ENCODE measurements at regions not wholly inside any gene's neighbourhood (a gene's known extent, or its start where the extent isn't known, plus 50 kb on each side); places are given as distances from the start of the nearest gene placed in this dataset.

DNA sequence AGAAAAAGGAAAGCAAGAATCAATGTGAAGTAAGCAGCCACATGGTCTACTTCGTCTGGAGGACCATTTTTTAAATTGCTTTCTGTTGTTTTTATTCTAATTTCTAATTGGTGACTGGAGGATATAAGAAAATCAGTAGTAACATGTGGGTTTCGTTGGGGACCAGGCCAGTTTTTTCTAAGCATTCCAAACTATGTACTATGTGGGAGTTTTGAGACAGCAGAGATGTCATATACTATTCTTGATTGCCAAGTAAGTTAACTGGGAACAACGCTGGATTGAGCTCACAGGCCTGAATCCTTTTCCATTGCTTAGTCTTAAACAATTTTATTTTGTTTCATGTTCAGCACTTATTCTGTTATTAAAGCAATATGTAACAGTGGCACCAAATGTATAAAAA, 225.7 kb downstream of the TMEM167A start:
- DNase-seq (ENCODE audit: low spot score) (no peak), FAIRE-seq (no peak)

DNA sequence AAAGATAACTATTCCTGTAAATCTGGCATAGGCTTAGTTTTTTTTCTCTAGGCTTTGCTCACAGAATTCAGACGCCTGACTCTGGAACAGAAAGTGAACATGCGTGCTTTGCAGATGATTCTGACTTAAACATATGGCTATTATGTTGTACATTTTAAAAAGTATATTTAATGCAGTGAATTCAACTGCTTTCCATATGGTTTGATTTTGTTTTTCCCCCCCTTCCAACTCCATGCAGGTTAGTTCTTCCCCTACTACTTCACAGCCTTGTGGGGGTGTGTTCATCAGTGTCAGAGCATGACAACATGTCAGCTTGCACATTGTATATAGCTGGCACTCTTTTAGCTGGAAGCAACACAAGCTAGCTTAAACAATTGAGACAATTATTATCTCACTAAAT, 226.8 kb downstream of the TMEM167A start:
- DNase-seq (ENCODE audit: low spot score) = no peak
- no peak for FAIRE-seq

DNA sequence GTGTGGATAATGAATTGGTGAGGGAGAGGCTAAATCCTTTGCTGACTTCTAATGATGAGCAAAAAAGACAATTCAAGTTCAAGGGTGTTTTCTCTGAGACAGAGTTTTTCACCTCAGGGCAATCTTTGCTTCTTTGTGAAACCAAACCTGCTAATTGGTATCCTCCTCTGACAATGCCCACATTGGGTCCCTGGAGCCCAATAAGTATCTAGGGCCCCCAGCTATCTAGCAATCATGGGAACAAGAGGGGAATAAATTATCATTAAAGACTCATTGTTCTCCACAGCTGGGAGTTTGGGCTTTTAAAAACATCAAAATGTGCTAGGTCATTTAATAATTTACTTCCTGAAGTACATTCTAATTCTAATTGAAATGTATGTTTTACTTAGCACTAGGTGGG, 227.3 kb downstream of the TMEM167A start:
- DNase-seq (ENCODE audit: low spot score) (no peak), FAIRE-seq (no peak)

DNA sequence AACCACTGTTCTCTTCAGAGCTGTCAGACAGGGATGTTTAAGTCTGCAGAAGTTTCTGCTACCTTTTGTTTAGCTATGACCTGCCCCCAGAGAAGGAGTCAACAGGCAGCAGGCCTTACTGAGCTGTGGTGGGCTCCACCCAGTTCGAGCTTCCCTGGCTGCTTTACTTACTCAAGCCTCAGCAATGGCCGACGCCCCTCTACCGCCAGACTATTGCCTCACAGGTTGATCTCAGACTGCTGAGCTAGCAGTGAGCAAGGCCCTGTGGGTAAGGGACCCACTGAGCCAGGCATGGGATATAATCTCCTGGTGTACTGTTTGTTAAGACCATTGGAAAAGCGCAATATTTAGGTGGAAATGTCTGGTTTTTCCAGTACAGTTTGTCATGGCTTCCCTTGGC, 229.6 kb downstream of the TMEM167A start:
- no peak for FAIRE-seq
- no peak for DNase-seq (ENCODE audit: low spot score)

DNA sequence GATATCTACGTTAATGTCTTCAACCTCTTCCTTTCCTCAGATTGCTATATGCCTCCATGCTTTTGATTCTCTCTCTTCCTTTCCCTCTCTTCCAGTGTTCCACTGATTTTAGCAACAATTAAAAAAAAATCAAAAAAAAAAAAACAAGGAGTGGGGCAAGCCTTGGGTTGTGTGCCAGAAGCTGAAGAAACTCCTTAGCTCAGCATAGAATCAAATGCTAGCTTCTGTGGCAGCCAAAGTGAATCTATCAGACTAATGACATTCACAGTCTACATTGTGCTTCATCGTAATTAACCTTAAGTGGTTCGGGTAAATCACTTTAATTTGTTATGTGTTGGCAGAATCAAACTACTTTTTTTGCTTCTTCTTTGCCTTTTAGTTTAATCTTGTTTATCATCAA, 237.3 kb downstream of the TMEM167A start:
- FAIRE-seq (no peak), DNase-seq (ENCODE audit: low spot score) (no peak)

DNA sequence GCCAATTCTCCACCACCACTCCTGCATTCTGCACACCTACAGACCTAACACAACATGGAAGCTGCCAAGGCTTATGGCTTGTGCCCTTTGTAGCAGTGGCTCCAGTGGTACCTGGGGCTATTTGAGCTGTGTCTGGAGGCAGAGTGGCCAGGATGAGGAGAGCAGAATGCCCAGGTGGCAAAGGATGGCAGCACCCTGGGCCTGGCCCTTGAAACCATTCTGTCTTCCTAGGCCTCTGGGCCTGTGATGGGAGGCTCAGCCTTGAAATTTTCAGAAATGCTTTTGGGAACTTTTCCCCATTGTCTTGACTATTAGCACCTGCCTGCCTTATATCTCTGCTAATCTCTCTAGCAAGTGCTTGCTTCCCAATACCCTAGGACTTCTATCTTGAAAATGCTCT, 241.7 kb downstream of the TMEM167A start:
- DNase-seq (ENCODE audit: low spot score) = no peak
- no peak for FAIRE-seq

DNA sequence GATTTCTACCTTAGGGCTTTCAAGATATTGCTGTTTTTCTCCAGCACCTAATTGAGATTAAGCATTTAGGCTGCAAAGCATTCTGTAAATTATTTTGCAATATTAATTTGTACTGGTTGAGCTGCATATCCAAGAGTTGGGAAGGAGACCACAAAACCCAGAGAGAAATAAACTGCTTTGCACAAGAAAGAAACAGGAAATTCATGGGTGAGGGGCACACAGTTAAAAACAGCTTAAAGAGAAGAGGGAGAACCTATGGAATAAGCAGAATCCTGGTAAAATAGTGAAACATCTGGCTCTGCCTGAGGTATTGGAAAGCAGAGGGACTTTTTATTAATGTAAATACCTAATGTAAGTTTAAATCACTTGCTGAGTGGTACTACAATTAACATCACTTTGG, 243.0 kb downstream of the TMEM167A start:
- FAIRE-seq (no peak), DNase-seq (ENCODE audit: low spot score) (no peak)

DNA sequence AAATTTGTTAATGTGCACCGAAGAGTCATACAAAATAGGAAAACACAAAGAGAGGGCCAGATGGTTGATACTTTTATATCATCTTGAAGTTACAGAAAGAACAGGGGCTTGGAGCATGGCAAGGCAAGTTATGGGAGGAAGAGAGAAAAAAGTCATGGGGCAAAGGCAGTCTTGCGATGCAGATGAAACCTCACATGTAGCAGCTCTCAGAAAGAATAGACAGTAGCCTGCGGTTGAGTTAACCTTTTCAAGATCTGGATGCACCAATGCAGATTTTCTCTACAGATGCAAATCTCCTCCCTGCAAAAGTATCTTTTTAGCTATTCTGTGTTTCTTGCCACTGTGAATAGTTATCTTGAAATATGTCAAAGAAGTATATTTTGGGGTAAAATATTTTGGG, 243.9 kb downstream of the TMEM167A start:
- no peak for FAIRE-seq

DNA sequence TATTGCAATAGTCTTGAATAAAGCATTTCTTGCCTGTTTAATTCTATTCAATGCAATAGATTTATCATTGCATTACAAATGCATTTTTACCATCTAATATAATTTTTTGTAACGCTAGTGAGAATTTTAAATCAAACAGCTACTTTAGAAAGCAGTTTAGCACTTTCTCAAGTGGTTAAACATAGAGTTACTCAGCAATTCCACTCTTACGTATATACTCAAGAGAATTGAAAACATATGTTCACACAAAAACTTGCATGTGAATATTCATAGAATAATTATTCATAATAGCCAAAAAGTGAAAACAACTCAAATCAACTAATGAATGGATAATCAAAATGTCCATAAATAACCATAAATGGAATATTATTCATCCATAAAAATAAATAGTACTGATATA, 244.7 kb downstream of the TMEM167A start:
- DNase-seq (ENCODE audit: low spot score) = no peak
- no peak for FAIRE-seq

More for the DNA sequence above, 243.9 kb downstream of the TMEM167A start:
- DNase-seq (ENCODE audit: low spot score) = no peak

DNA sequence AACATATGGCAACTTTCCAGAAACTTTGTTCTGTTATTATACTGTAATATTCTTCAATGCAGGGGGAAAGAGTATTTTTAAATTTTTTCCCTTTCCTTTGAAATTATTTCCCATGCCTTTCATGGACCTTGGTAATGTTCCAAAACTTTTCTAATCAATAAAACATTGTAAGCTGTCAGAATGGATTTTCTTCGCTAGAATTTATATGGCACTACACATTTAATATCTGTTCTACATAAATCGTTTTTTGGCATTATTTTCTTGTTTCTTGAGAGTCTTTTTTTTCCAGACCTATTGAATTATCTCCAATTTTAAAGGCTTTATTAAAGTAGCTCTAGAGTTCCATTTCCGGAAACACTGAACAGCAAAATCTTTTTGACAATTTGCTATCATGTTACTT, 249.0 kb downstream of the TMEM167A start:
- FAIRE-seq = no peak

DNA sequence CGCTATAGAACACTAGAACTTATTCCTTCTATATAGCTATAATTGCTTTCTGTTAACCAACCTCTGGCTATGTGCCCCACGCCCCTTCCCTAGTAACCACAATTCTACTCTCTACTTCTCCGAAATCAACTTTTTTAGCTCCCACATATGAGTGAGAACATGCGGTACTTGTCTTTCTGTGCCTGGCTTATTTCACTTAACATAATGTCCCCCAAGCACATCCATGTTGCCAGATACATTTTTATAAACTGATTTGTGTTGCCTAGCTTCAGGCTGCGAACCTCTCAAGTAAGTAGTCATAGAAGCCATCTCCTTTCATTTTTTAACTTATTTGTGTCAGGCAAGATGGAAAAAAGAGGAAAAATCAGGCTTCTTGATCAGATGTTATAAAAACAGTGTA, 249.5 kb downstream of the TMEM167A start:
- DNase-seq (ENCODE audit: low spot score) (no peak), FAIRE-seq (no peak)

More for the DNA sequence above, 249.0 kb downstream of the TMEM167A start:
- DNase-seq (ENCODE audit: low spot score) = no peak

DNA sequence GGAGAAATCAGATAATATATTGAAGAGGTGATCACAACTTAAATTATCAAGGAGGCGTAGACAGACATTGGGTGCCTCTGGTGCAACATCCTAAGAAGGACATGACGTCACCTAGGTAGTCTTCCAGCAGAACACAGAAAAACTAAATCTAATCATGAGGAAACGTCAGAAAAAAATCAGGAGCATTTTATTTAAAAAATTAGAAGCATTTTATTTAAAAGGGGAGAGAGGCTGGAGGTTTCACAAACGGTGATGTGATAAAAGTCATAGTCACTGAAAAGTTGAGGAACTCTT, 254.6 kb downstream of the TMEM167A start:
- DNase-seq (ENCODE audit: low spot score) (no peak), FAIRE-seq (no peak)

DNA sequence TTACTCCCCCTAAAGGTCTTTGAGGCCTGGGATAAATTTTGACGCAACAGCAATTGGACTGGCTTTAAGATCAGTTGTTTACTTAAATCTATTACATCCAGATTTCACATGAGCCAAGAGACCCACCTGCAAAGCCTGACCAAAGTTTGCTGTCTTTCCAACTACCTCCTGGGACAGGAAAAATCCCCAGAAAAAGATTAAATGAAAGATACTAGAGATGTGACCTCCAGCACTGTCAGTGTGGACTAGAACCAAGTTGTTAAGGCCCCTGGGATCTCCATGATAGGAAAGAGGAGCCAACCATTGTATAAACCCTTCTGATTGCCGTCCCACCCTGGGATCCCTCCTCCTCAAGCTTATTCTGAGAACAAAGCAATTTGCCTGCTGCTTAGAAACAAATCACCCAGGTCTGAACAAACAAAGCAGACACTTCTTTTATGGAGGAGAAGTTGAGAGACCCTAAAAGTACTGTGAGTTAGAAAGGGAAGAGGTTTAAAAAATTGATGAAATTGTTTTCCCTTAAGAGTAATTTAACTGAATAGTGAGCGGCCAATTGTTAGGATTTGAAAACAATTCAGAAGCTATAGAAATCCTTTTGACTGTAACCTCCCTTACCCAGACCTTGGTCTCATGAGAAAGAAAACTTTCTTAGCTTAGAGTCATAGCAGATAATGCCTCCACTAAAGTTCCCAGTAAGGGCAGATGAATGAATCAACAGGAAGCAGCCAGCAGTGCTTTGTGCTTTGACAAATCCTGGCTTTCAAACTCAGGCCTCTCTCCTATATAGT, 255.2 kb downstream of the TMEM167A start:
- DNase-seq (ENCODE audit: low spot score) (no peak), FAIRE-seq (no peak)

DNA sequence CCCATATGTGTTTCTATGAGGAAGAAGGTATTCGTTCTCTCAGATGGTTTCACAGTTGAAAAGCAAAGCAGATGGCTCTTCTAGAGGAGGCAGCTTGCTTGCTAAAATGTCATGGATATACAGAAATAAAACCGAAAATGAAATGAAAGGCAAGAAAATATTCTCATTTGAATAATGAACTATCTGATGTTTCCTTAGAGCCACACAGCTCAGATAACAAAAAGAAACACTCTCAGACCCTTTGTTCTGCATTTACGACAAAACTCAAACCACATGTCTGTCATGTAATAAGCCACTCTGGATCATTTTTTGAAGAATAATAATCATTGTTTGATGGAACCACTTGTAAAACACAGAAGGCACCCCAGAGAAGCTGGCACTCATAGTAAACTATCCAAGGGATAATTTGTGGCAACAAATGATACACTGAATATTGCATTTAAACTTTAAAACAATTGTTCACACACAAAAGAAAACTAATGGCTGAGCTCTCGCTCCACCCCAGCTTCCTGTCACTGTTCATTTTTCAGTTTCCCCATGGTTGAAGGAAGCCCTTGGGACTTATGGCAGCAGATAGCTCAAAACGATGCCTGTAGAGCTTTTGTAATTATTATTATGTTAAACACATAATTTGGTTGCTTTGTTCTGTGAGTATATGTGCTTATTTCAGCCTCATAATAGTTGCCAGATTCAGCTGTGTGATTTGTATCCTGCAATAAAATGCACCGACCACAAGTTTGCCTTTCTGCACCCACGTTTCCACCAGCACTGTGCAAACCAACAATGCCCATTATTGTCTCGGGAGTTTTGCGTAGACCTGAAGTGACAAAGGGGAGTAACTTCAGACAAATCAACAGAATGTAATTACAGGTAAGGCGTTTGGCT, 256.0 kb downstream of the TMEM167A start:
- DNase-seq (ENCODE audit: low spot score) (no peak), FAIRE-seq (no peak)

DNA sequence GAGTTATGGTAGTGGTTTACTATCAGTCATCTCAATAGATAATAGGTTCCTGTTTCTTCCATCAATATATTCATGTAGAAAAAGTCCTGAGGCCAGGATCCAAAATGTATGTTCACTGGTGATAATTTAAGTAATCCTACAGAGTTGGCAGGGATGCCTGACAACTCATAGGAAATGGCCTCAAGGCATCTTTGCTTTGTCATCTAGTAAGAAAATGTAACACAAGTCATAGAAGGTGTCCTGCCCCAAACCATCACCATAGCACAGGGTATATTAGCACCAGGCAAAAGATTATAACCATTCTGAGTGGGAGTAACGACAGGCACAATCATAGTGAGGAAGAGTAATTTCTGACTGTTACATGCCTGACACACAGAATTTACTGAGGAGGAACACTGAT, 257.0 kb downstream of the TMEM167A start:
- no peak for DNase-seq (ENCODE audit: low spot score)
- FAIRE-seq = no peak

DNA sequence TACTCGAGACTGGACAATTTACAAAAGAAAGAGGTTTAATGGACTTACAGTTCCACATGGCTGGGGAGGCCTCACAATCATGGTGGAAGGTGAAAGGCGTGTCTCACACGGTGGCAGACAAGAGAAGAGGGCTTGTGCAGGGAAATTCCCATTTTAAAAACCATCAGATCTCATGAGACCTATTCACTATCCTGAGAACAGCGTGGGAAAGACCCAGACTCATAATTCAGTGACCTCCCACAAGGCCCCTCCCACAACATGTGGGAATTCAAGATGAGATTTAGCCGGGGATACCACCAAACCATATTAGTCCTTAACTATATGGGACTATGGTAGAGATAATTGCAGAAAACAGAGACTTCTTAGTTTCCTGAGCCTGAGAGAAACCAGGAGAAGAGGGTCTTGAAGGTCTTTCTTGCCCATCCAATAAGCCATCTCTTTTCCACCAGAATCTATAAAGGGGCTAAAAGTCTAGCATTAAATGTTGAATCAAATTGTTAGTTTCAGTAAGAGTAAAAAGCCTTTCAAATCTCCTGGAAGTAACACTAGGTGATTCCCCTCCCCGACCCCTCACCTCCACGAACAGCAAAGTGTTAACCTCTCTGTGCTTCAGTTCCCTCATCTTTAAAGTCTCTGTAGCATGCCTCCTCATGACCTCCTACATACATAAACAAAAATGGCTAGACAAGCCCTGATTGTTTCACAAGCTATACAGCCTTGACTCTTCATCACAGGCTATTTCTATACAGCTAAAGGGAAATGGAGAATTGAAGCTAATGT, 259.1 kb downstream of the TMEM167A start:
- DNase-seq (ENCODE audit: low spot score) (no peak), FAIRE-seq (no peak)

DNA sequence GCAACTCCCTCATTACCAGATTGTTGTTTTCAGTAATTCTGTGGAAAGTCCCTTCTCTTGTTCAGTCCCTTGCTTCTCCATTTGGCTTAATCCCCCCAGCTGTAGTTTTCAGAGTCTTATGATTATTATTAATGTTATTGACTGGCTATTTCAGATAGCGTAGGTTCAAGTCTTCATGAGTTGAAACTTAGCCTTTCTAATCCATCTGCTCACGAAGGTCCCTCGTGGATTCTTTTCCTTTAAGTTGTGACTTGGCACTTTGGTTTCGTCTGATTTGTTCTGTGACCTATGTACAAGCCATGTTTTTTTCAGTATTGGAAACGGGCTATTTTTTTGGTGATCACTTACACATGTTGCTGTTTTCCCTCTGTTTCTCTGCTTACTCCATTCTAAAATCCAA, 260.3 kb downstream of the TMEM167A start:
- FAIRE-seq = no peak

DNA sequence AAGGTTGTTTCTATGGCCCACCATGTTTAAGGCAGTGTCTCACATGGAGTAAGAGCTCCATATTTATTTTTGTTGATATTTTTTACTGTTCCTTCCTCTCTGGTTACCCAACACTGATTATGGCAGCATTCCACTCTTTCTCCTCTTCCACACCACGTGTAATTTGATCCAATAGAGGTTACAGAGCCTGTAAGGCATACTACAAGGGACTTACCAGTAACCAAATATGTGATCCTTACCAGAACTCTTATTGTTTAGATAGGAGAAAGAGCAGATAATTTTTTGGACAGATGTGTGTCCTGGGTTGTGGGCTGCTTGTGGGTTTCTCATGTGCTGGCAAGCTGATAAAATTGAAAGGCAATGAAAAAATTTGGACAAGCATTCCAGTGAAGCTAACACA, 261.3 kb downstream of the TMEM167A start:
- FAIRE-seq (no peak), DNase-seq (ENCODE audit: low spot score) (no peak)

More for the DNA sequence above, 260.3 kb downstream of the TMEM167A start:
- DNase-seq (ENCODE audit: low spot score) = no peak

DNA sequence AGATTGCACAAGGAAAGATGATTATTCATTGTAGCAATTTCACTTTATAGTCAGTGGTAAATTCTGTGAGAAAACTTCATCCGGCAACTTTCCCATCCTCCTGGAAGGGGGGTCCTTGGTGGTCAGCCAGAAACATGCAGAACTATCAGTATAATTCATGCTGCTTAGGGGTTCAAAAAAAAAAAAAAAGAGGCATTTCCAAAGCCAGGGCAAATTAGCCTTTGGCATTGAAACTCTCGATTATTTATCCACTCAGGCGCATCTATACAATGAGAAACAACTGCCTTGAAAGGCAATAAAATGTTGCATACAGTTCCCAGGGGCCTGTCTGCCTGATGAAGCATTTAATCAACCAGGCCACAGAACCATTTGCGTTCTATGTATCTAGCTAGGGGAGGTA, 263.3 kb downstream of the TMEM167A start:
- FAIRE-seq (no peak), DNase-seq (ENCODE audit: low spot score) (no peak)

DNA sequence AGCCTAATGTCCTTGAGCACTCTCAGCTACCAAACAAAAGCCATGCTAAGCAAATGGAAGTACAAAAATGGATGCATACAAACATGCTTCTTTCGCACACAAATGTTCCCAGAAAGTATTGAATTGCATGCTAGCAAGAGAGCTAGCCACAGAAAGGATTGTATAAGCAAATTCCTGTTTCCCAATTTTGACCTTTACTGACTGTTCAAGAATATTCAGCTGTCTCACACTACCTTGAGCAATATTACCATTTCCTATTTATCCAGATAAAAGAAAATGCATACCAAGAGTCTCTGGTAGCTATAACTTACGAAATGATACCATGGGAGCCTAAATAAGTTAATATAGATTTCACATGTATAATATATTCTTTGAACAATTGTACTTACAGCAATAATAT, 264.6 kb downstream of the TMEM167A start:
- DNase-seq (ENCODE audit: low spot score) (no peak), FAIRE-seq (no peak)

DNA sequence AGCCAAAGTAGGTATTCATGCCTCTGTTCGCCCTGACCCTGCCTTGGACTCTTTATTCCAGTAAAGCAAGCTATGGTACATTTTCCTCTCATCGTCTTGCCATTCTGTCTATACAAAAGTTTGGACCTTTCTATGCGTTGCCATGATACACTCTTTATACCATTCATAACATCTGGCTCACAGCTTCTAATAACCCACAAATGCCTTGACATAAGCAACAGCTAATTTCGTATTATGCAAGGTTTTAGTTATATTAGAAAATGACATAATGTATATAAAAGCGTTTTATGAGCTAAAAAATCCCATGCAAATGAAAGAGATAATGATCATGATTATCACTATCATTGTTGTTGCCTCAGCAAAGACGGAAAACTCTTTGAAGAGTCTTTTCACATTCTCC, 265.7 kb downstream of the TMEM167A start:
- FAIRE-seq (no peak), DNase-seq (ENCODE audit: low spot score) (no peak)
